WTC11 (cell line): ENCODE measurements at regions not wholly inside any gene's neighbourhood (a gene's known extent, or its start where the extent isn't known, plus 50 kb on each side); places are given as distances from the start of the nearest gene placed in this dataset.

ENCODE experiments used
- ATAC-seq: fragments of 200-7000 bp; cut with Tn5 transposase; 2 replicates; pipeline ENCODE4 v1.10.0; 2021; ENCODE audit warnings: mild to moderate bottlenecking, moderate library complexity
- CTCF ChIA-PET: fragments of 300-600 bp; sonication (Branson Sonifier 250); formaldehyde crosslinking; loops from one replicate; lab custom pipeline; 2021; ENCODE audit warnings: antibody characterized with exemption; lab: Charles Lee
- POLR2A ChIA-PET: fragments of 350-600 bp; sonication (Branson Sonifier 250); formaldehyde crosslinking; loops from one replicate; lab custom pipeline; 2021; ENCODE audit warnings: antibody characterized with exemption; lab: Charles Lee
- DNase-seq: peaks from one replicate; pipeline ENCODE4 v3.0.0; 2021; ENCODE audit warnings: low spot score
- H3K27ac Mint-ChIP-seq: 2 replicates; pipeline ENCODE4 v1.8.0; 2021; ENCODE audit warnings: mixed read lengths
- H3K27me3 Mint-ChIP-seq: 2 replicates; pipeline ENCODE4 v1.8.0; 2021; ENCODE audit warnings: low read depth, mild to moderate bottlenecking, moderate library complexity, mixed read lengths
- H3K36me3 Mint-ChIP-seq: 2 replicates; pipeline ENCODE4 v1.8.0; 2021; ENCODE audit warnings: mixed read lengths
- H3K4me1 Mint-ChIP-seq: 2 replicates; pipeline ENCODE4 v1.8.0; 2022; ENCODE audit warnings: mixed read lengths
- H3K4me3 Mint-ChIP-seq: 2 replicates; pipeline ENCODE4 v1.8.0; 2021; ENCODE audit warnings: mild to moderate bottlenecking, moderate library complexity, mixed read lengths
- H3K9me3 Mint-ChIP-seq: 2 replicates; pipeline ENCODE4 v1.8.0; 2021; ENCODE audit warnings: mixed read lengths
- ARID4B ChIP-seq: sonication (generic); formaldehyde crosslinking; IDR thresholded peaks from 2 replicates; pipeline ENCODE4 v1.8.0; 2023; ENCODE audit warnings: missing genetic modification reagents, mild to moderate bottlenecking, borderline replicate concordance
- ATF1 ChIP-seq: sonication (generic); formaldehyde crosslinking; IDR thresholded peaks from 2 replicates; pipeline ENCODE4 v1.8.1; 2023; ENCODE audit warnings: mild to moderate bottlenecking, moderate library complexity, missing genetic modification reagents
- CTCF ChIP-seq: fragments of 200-600 bp; IDR thresholded peaks from 2 replicates; pipeline ENCODE4 v1.8.0; 2022; ENCODE audit warnings: antibody characterized with exemption
- E2F4 ChIP-seq: sonication (generic); formaldehyde crosslinking; IDR thresholded peaks from 2 replicates; pipeline ENCODE4 v1.8.1; 2022; ENCODE audit warnings: low read depth, mild to moderate bottlenecking, moderate library complexity, missing genetic modification reagents, borderline replicate concordance
- ELF4 ChIP-seq: sonication (generic); formaldehyde crosslinking; IDR thresholded peaks from 2 replicates; pipeline ENCODE4 v1.8.1; 2022; ENCODE audit warnings: low read depth, mild to moderate bottlenecking, moderate library complexity, missing genetic modification reagents
- GABPB1 ChIP-seq: sonication (generic); formaldehyde crosslinking; IDR thresholded peaks from 2 replicates; pipeline ENCODE4 v1.8.1; 2023; ENCODE audit warnings: mild to moderate bottlenecking, missing genetic modification reagents
- NFE2L1 ChIP-seq: sonication (generic); formaldehyde crosslinking; IDR thresholded peaks from 2 replicates; pipeline ENCODE4 v1.8.1; 2023; ENCODE audit warnings: missing genetic modification reagents
- PREB ChIP-seq: sonication (generic); formaldehyde crosslinking; IDR thresholded peaks from 2 replicates; pipeline ENCODE4 v1.8.1; 2022; ENCODE audit warnings: mild to moderate bottlenecking, missing genetic modification reagents, moderate library complexity, borderline replicate concordance
- PRRX2 ChIP-seq: fragments of 250-450 bp; sonication (Bioruptor Pico); IDR thresholded peaks from 2 replicates; pipeline ENCODE4 v1.8.0; 2021; ENCODE audit warnings: mild to moderate bottlenecking
- SMAD4 ChIP-seq: sonication (generic); formaldehyde crosslinking; IDR thresholded peaks from 2 replicates; pipeline ENCODE4 v1.8.0; 2022; ENCODE audit warnings: mild to moderate bottlenecking, missing genetic modification reagents
- STAT6 ChIP-seq: sonication (generic); formaldehyde crosslinking; conservative IDR thresholded peaks from 2 replicates; pipeline ENCODE4 v1.8.1; 2023; ENCODE audit warnings: mild to moderate bottlenecking, low read depth, missing genetic modification reagents, moderate library complexity
- TEAD4 ChIP-seq: sonication (generic); formaldehyde crosslinking; IDR thresholded peaks from 2 replicates; pipeline ENCODE4 v1.8.0; 2022; ENCODE audit warnings: mild to moderate bottlenecking, missing genetic modification reagents
- ZNF138 ChIP-seq: sonication (generic); formaldehyde crosslinking; conservative IDR thresholded peaks from 2 replicates; pipeline ENCODE4 v1.8.1; 2022; ENCODE audit warnings: mild to moderate bottlenecking, moderate library complexity, missing genetic modification reagents
- ZSCAN18 ChIP-seq: fragments of 250-450 bp; sonication (Bioruptor Pico); IDR thresholded peaks from 2 replicates; pipeline ENCODE4 v2.1.2; 2022; ENCODE audit warnings: mild to moderate bottlenecking, moderate library complexity
- TF ChIP-seq, protein P1 (sequence below): fragments of 250-450 bp; sonication (Bioruptor Pico); IDR thresholded peaks from 2 replicates; pipeline ENCODE4 v1.9.0; 2021; ENCODE audit warnings: mild to moderate bottlenecking
- TF ChIP-seq, protein P2 (sequence below): sonication (generic); formaldehyde crosslinking; IDR thresholded peaks from 2 replicates; pipeline ENCODE4 v1.8.1; 2022; ENCODE audit warnings: mild to moderate bottlenecking, moderate library complexity, missing genetic modification reagents
- TF ChIP-seq, protein P3 (sequence below): sonication (generic); formaldehyde crosslinking; IDR thresholded peaks from 2 replicates; pipeline ENCODE4 v1.8.0; 2022; ENCODE audit warnings: missing genetic modification reagents

GRCh38 chr5:89401012-89401411, 518.0 kb upstream of the MEF2C start:
- DNase-seq: no peak
- H3K27ac Mint-ChIP-seq: no peak overlapping the region
- H3K4me1 Mint-ChIP-seq: peaks cover 4% of the 10 kb centered on the region
- TF ChIP-seq TEAD4 (CRISPR knock-in tag) (no peak), CTCF (no peak), ZNF138 (CRISPR knock-in tag) (no peak), ELF4 (no peak)
- TF ChIP-seq, protein P1, sequence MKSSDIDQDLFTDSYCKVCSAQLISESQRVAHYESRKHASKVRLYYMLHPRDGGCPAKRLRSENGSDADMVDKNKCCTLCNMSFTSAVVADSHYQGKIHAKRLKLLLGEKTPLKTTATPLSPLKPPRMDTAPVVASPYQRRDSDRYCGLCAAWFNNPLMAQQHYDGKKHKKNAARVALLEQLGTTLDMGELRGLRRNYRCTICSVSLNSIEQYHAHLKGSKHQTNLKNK (CRISPR knock-in tag): no peak
- TF ChIP-seq, all 79 proteins: peak for 0
- H3K27me3 Mint-ChIP-seq: no peaks in the 10 kb centered on the region
- ChIA-PET CTCF (no interaction called here), POLR2A (no interaction called here)
- no peak overlapping the region for H3K4me3 Mint-ChIP-seq
- no peak for ATAC-seq
- H3K36me3 Mint-ChIP-seq: no peaks in the 10 kb centered on the region
- peaks cover 4% of the 10 kb centered on the region; the same call in 1 of the 2 replicates for H3K9me3 Mint-ChIP-seq

DNA sequence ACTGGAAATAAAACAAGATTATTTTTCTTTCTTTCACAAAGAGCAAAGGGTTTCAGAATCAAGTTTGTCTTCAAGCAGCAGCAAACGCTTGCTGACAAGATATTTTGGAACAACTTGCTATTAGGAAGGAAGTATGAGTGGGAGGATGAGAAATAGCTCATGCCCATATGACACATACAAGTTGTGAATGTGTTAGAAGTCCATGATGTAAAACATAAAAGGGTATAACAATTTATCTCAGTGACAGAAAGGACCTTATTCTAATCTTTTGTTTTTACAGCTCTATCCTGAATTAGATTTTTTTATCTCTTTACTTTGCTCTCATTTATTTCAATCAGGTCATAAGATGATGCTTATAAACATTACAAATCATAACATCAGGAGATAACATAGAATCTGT, 516.6 kb upstream of the MEF2C start:
- DNase-seq (no peak), ATAC-seq (no peak)
- no peak overlapping the region for H3K27ac Mint-ChIP-seq
- CTCF ChIA-PET: no interaction called here
- POLR2A ChIA-PET: no interaction called here
- no peaks in the 10 kb centered on the region for H3K27me3 Mint-ChIP-seq
- no peaks in the 10 kb centered on the region for H3K36me3 Mint-ChIP-seq
- H3K4me3 Mint-ChIP-seq: no peak overlapping the region
- peaks cover 4% of the 10 kb centered on the region; the same call in 1 of the 2 replicates for H3K9me3 Mint-ChIP-seq
- peaks cover 4% of the 10 kb centered on the region for H3K4me1 Mint-ChIP-seq
- TF ChIP-seq E2F4 (no peak), ATF1 (CRISPR knock-in tag) (no peak), PREB (CRISPR knock-in tag) (no peak), SMAD4 (CRISPR knock-in tag) (no peak), GABPB1 (no peak), ARID4B (CRISPR knock-in tag) (no peak), PRRX2 (CRISPR knock-in tag) (no peak), STAT6 (no peak), ZNF138 (CRISPR knock-in tag) (no peak), NFE2L1 (CRISPR knock-in tag) (no peak), ZSCAN18 (CRISPR knock-in tag) (no peak)
- TF ChIP-seq, protein P2, sequence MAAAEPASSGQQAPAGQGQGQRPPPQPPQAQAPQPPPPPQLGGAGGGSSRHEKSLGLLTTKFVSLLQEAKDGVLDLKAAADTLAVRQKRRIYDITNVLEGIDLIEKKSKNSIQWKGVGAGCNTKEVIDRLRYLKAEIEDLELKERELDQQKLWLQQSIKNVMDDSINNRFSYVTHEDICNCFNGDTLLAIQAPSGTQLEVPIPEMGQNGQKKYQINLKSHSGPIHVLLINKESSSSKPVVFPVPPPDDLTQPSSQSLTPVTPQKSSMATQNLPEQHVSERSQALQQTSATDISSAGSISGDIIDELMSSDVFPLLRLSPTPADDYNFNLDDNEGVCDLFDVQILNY: no peak
- TF ChIP-seq, protein P3, sequence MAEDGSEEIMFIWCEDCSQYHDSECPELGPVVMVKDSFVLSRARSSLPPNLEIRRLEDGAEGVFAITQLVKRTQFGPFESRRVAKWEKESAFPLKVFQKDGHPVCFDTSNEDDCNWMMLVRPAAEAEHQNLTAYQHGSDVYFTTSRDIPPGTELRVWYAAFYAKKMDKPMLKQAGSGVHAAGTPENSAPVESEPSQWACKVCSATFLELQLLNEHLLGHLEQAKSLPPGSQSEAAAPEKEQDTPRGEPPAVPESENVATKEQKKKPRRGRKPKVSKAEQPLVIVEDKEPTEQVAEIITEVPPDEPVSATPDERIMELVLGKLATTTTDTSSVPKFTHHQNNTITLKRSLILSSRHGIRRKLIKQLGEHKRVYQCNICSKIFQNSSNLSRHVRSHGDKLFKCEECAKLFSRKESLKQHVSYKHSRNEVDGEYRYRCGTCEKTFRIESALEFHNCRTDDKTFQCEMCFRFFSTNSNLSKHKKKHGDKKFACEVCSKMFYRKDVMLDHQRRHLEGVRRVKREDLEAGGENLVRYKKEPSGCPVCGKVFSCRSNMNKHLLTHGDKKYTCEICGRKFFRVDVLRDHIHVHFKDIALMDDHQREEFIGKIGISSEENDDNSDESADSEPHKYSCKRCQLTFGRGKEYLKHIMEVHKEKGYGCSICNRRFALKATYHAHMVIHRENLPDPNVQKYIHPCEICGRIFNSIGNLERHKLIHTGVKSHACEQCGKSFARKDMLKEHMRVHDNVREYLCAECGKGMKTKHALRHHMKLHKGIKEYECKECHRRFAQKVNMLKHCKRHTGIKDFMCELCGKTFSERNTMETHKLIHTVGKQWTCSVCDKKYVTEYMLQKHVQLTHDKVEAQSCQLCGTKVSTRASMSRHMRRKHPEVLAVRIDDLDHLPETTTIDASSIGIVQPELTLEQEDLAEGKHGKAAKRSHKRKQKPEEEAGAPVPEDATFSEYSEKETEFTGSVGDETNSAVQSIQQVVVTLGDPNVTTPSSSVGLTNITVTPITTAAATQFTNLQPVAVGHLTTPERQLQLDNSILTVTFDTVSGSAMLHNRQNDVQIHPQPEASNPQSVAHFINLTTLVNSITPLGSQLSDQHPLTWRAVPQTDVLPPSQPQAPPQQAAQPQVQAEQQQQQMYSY: no peak
